Gastrocnemius medialis (tissue), 4 donors: ENCODE measurements at regions not wholly inside any gene's neighbourhood (a gene's known extent, or its start where the extent isn't known, plus 50 kb on each side); places are given as distances from the start of the nearest gene placed in this dataset.

ENCODE experiments used
- ATAC-seq, 2 donors: fragments of 150-250 bp; one replicate each; pipeline ENCODE4 v1.9.1; 2016
- DNase-seq, 2 donors: peaks; one replicate each; pipeline ENCODE4 v3.0.0-alpha.2; 2019
- H3K27ac ChIP-seq, 4 donors: fragments of 200-600 bp; sonication (generic); 1 replicate in 1 of 4; 2 replicates in 3 of 4; pipeline ENCODE4 v1.5.1; 2016 to 2018; ENCODE audit warnings: mild to moderate bottlenecking in 2 of 4, moderate library complexity in 1 of 4
- H3K27me3 ChIP-seq, 3 donors: fragments of 200-600 bp; sonication (generic) in 2 of 3; 1 replicate in 1 of 3; 2 replicates in 2 of 3; pipeline versions ENCODE4 v1.5.1 to v1.6.0; 2016 to 2019; ENCODE audit warnings: mild to moderate bottlenecking in 1 of 3, moderate library complexity in 1 of 3
- H3K36me3 ChIP-seq, 2 donors: fragments of 200-600 bp; sonication (generic) in 1 of 2; one replicate each; pipeline ENCODE4 v1.5.1; 2017 to 2018
- H3K4me1 ChIP-seq, 2 donors: fragments of 200-600 bp; sonication (generic) in 1 of 2; one replicate each; pipeline ENCODE4 v1.5.1; 2016 to 2017; ENCODE audit warnings: mild to moderate bottlenecking in 2 of 2
- H3K4me3 ChIP-seq, 4 donors: fragments of 200-600 bp; sonication (generic) in 3 of 4; 1 replicate in 1 of 4; 2 replicates in 3 of 4; pipeline ENCODE4 v1.5.1; 2016 to 2019; ENCODE audit warnings: mild to moderate bottlenecking in 2 of 4
- H3K9me3 ChIP-seq, 3 donors: fragments of 200-600 bp; sonication (generic) in 2 of 3; 1 replicate in 1 of 3; 2 replicates in 2 of 3; pipeline ENCODE4 v1.5.1; 2016 to 2019
- POLR2A ChIP-seq, 2 donors: fragments of 450-650 bp; IDR thresholded peaks; one replicate each; pipeline ENCODE4 v1.6.1; 2017; ENCODE audit warnings: antibody characterized with exemption in 2 of 2, mild to moderate bottlenecking in 2 of 2, moderate library complexity in 2 of 2
- in situ Hi-C, 4 donors: fragments of 200-750 bp; cut with MboI; loops; one replicate each; pipeline versions ENCODE4 v1.15.0 to v1.8.0; 2017; ENCODE audit warnings: low sequenced_read_pairs in 4 of 4
- intact Hi-C: fragments of 100-400 bp; cut with DNase I; formaldehyde crosslinking; loops from one replicate; pipeline ENCODE4 v1.15.1; 2023; ENCODE audit warnings: low total_unique reads
- TF ChIP-seq, protein P1 (sequence below), 5 experiments: fragments of 450-650 bp in 3 of 5; fragments of 200-600 bp in 2 of 5; sonication (generic) in 2 of 5; IDR thresholded peaks in 4 of 5; conservative IDR thresholded peaks in 1 of 5; 1 replicate in 4 of 5; 2 replicates in 1 of 5; pipeline ENCODE4 v1.5.1; 2016 to 2019; ENCODE audit warnings: antibody characterized with exemption in 5 of 5, mild to moderate bottlenecking in 3 of 5, moderate library complexity in 3 of 5

DNA sequence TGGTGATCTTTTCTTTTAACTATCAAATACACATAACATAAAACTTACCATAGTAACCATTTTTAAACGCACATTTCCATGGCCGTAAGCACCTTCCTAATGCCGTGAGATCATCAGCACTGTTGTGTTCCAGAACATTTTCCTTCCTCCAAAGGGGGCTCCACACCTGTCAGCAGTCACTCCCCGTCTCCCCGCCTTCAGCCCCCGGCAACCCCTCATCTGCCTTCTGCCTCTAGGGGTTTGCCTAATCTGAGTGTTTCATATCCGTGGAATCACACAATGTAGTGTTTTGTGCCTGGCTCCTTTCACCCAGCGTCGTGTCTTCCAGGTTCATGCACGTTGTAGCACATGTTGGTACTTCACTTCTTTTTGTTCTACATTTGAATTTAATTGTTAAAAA, 350.1 kb upstream of the TNRC6C start:
- TF ChIP-seq POLR2A (IDR thresholded peaks at IDR 0.05) = no peak
- TF ChIP-seq, protein P1, sequence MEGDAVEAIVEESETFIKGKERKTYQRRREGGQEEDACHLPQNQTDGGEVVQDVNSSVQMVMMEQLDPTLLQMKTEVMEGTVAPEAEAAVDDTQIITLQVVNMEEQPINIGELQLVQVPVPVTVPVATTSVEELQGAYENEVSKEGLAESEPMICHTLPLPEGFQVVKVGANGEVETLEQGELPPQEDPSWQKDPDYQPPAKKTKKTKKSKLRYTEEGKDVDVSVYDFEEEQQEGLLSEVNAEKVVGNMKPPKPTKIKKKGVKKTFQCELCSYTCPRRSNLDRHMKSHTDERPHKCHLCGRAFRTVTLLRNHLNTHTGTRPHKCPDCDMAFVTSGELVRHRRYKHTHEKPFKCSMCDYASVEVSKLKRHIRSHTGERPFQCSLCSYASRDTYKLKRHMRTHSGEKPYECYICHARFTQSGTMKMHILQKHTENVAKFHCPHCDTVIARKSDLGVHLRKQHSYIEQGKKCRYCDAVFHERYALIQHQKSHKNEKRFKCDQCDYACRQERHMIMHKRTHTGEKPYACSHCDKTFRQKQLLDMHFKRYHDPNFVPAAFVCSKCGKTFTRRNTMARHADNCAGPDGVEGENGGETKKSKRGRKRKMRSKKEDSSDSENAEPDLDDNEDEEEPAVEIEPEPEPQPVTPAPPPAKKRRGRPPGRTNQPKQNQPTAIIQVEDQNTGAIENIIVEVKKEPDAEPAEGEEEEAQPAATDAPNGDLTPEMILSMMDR (IDR thresholded peaks at IDR 0.05 in 4 of 5, conservative IDR thresholded peaks at IDR 0.05 in 1 of 5) = no peak
- Histone ChIP-seq H3K4me1 (peaks cover 2 to 5% of the 10 kb centered on the region in 2 donors), H3K27ac (no peak overlapping the region), H3K9me3 (no peaks in the 10 kb centered on the region), H3K27me3 (peaks cover 5 to 10% (median 6%) of the 10 kb centered on the region in 3 donors), H3K36me3 (no peaks in the 10 kb centered on the region), H3K4me3 (no peak overlapping the region)
- in situ Hi-C loops (no loop called here), intact Hi-C loops (loop anchor here (5.0 kb wide), 1 partner anchor 34 kb away; no protein-coding TSS in a partner anchor)
- DNase-seq = no peak
- ATAC-seq = no peak

DNA sequence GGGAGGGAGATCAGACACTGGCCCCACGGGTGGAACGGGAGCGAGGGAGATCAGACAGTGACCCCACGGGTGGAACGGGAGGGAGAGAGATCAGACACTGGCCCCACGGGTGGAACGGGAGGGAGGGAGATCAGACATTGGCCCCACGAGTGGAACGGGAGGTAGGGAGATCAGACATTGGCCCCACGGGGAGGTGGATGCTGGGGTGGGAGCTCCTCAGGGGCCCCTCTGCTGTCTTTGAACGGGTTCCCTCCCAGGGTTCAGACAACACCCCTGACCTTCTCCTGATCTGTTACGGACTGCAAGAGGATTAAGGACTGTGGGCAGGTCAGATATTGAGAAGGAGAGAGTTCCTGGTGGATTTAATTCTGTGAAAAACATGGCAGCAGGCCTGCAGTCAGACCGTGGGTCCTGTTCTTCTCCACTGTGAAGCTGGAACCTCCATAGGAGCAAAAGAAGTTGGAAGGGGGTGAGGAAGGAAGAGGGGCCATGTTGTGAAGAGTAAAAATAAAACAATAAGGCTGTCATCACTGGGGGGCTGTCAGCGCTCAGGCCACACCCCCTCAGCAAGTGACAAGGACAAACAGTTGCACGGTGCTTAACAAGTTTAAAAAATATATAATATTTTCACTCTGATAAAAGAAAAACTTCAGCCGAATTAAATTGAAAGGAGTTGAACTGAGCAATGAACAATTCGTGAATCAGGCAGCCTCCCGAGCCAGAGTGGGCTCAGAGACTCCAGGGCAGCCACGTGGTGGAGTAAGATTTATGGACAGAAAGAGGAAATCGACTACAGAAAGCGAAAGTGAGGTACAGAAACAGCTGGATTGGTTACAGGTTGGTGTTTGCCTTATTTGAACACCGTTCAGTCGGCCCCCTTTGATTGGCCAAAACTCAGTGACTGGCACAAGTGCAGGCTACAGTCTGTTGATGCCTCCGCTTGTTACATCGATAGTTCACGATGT, 348.7 kb upstream of the TNRC6C start:
- no peak for TF ChIP-seq POLR2A (IDR thresholded peaks at IDR 0.05)
- TF ChIP-seq, protein P1 (IDR thresholded peaks at IDR 0.05 in 4 of 5, conservative IDR thresholded peaks at IDR 0.05 in 1 of 5) = no peak
- intact Hi-C loops (loop anchor here (5.0 kb wide), 1 partner anchor 32 kb away; no protein-coding TSS in a partner anchor), in situ Hi-C loops (no loop called here)
- no peak for DNase-seq
- Histone ChIP-seq H3K27me3 (peaks cover 5 to 10% (median 6%) of the 10 kb centered on the region in 3 donors), H3K27ac (peak overlapping the region in 2 of 4 donors; percentile 10 to 31), H3K4me3 (no peak overlapping the region), H3K9me3 (no peaks in the 10 kb centered on the region), H3K36me3 (no peaks in the 10 kb centered on the region), H3K4me1 (no peaks in the 10 kb centered on the region)
- no peak for ATAC-seq

DNA sequence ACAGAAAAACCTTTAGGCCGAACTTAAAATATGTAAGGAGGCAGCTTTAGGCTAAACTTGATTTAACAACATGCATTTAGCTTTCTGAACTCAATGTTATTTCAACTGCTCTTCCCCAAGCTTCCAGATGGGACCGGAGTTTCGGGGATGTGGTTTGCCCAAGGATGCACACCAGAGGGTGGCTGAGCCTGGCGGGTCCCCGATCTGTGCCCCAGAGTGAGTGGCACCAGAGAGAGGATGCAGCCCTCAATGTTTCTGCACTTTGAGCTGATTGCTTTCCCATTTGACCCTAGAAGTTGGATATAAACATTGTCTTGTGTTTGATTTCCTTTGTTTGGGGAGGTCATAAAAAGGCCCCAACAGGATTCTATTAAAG, 348.0 kb upstream of the TNRC6C start:
- Histone ChIP-seq H3K4me1 (peaks cover 0 to 1% of the 10 kb centered on the region in 2 donors), H3K4me3 (no peak overlapping the region), H3K36me3 (no peaks in the 10 kb centered on the region), H3K27me3 (peaks cover 5 to 10% (median 6%) of the 10 kb centered on the region in 3 donors), H3K9me3 (no peaks in the 10 kb centered on the region), H3K27ac (peak overlapping the region in 2 of 4 donors; percentile 31 to 41)
- intact Hi-C loops (no loop called here), in situ Hi-C loops (no loop called here)
- ATAC-seq = no peak
- TF ChIP-seq, protein P1 (IDR thresholded peaks at IDR 0.05 in 4 of 5, conservative IDR thresholded peaks at IDR 0.05 in 1 of 5) = no peak
- TF ChIP-seq POLR2A (IDR thresholded peaks at IDR 0.05) = no peak
- DNase-seq = no peak

DNA sequence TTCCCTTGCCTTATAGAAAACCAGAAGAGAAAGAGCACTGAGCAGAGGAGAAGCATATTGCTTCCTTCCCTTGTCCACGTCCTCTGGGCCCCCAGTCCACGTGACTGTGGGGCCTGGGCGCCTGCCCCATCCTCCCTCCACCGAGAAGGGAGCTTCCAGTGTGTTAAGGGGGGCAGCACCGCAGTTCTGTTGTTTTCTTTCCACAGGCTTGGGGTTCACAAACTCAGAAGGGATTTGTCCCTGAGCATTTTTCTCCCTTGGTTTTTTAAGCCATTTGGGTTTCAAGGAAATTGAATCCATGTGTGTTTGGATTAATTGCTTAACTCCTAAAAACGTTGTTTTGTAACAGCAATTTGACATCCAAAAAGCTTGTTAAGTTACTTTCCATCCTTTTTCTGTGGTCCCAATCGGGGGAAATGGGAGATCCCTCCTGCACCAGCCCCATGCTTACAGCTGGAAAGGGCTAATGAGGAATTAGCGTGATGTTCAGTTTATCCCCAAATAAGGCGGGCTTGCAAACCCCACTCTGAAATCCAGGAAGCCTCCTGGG, 347.5 kb upstream of the TNRC6C start:
- Histone ChIP-seq H3K27me3 (peaks cover 5 to 10% (median 6%) of the 10 kb centered on the region in 3 donors), H3K4me1 (peaks cover 0 to 7% of the 10 kb centered on the region in 2 donors), H3K36me3 (no peaks in the 10 kb centered on the region), H3K4me3 (no peak overlapping the region), H3K9me3 (no peaks in the 10 kb centered on the region), H3K27ac (peak overlapping the region in 3 of 4 donors; percentile 31 to 42 (median 41))
- ATAC-seq = no peak
- TF ChIP-seq, protein P1 (IDR thresholded peaks at IDR 0.05 in 4 of 5, conservative IDR thresholded peaks at IDR 0.05 in 1 of 5) = no peak
- no peak for TF ChIP-seq POLR2A (IDR thresholded peaks at IDR 0.05)
- intact Hi-C loops (no loop called here), in situ Hi-C loops (no loop called here)
- DNase-seq = no peak
